HAP-1 (cell line): ENCODE measurements at regions not wholly inside any gene's neighbourhood (a gene's known extent, or its start where the extent isn't known, plus 50 kb on each side); places are given as distances from the start of the nearest gene placed in this dataset.

ENCODE experiments used
- DNase-seq, 2 experiments: peaks; one replicate each; pipeline ENCODE4 v3.0.0-alpha.2; 2016 to 2020; ENCODE audit warnings: low spot score in 2 of 2
- H3K27me3 ChIP-seq: fragments of 250-450 bp; sonication (Bioruptor Pico); 2 replicates; pipeline ENCODE4 v1.5.1; 2020; ENCODE audit warnings: low read depth, mild to moderate bottlenecking, moderate library complexity
- H3K36me3 ChIP-seq: fragments of 250-450 bp; sonication (Bioruptor Pico); replicated peaks from 2 replicates; pipeline ENCODE4 v1.5.1; 2020; ENCODE audit warnings: mild to moderate bottlenecking
- H3K4me1 ChIP-seq: fragments of 250-450 bp; sonication (Bioruptor Pico); 2 replicates; pipeline ENCODE4 v1.5.1; 2020; ENCODE audit warnings: mild to moderate bottlenecking
- H3K4me3 ChIP-seq: fragments of 250-450 bp; sonication (Bioruptor Pico); 2 replicates; pipeline ENCODE4 v1.5.1; 2020; ENCODE audit warnings: mild to moderate bottlenecking, moderate library complexity
- H3K9me3 ChIP-seq: fragments of 250-450 bp; sonication (Bioruptor Pico); 2 replicates; pipeline ENCODE4 v1.5.1; 2020; ENCODE audit warnings: mild to moderate bottlenecking, moderate library complexity
- in situ Hi-C: fragments of 300-500 bp; cut with MboI; formaldehyde crosslinking; loops from 3 replicates; pipeline ENCODE4 v1.14.3; 2020; ENCODE audit warnings: low sequenced_read_pairs, inconsistent platforms, mixed read lengths

DNA sequence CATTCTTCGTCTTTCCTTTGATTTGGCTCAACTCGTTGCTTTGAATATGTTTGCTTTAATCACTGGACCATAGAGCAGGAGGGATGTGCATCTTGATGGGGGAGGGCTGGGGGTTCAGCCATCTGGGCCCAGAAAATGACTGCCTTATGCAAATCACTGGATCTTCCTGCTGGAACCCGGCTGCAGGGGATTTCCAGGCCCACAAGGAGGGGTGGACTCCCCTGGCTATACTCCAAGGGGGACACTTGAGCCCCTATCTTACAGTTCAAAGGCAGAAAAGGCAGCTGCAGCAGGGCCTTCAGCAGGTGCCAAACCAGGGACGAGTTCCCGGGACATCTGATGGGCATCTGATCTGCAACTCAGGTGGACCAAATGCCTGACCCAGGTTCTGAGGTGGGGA is 122.5 kb downstream of the DICER1 start:
- H3K9me3 ChIP-seq, result no peaks in the 10 kb centered on the region; the same call in none of the 2 replicates
- DNase-seq, result no peak

DNA sequence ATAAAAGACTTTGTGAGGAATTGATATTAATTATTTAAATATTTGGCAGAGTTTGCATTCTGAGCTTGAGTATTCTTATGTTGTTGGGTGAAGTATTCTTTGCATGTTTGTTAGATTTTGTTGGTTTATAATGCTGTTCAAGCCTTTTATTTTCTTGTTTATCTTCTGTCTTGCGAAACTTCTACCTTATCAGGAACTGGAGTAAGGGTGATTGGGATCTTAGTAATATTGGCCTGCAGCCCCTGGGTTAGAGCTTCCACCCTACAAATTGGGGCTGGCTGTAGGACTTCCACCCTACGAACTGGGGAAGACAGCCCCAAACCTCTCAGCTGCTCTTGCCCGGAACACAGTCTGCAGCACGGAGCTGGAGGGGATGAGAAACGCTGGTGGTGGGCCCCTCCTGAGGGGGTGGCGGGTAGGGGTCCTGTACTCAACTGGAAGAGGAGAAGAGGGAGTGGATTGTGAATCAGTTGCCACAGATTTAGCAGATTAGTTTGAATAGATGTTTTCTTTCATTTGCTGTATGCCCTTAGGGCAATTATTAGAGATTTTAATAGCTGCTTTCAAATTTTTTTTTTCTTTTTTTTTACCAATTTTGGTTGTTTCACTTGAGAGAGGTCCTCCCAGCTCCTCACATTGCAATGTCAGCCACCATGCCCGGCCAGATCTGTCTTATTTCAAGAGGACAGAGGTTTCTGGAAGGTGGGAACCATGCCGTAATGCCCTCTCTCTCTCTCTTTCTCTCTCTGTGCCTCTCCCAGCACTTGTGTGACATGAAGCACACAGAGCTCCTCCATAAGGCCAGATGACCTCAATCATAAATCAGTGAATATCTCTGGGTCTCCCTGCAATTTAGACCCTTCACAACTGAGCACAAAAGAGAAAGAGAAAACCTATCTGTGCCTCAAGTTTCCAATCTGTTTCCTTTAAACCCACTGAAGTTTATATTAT is 123.4 kb downstream of the DICER1 start:
- Histone ChIP-seq H3K4me3 (no peak overlapping the region), H3K4me1 (no peaks in the 10 kb centered on the region)

More for the DNA sequence above, 122.5 kb downstream of the DICER1 start:
- Histone ChIP-seq H3K36me3 (no peaks in the 10 kb centered on the region), H3K4me1 (no peaks in the 10 kb centered on the region), H3K27me3 (no peaks in the 10 kb centered on the region), H3K4me3 (no peak overlapping the region)
- in situ Hi-C loops, result no loop called here

DNA sequence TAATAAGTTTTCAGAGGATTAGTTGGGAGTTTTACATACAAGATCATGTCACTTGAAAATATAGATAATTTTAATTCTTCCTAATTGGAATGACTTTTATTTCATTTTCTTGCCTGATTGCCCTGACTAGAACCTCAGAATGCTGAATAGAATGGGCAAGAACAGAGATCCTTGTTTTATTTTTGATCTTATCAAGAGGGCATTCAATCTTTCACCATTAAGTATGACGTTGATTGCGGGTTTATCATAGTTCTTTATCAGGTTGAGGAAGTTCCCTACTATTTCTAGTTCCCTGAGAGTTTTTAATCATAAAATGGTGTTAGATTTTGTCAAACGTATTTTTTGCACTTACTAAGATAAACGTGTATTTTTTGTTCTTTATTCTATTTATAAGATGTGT is 124.3 kb downstream of the DICER1 start:
- no peak for DNase-seq
- Histone ChIP-seq H3K27me3 (no peaks in the 10 kb centered on the region), H3K9me3 (no peaks in the 10 kb centered on the region; the same call in none of the 2 replicates), H3K4me1 (no peaks in the 10 kb centered on the region), H3K4me3 (no peak overlapping the region), H3K36me3 (no peaks in the 10 kb centered on the region)
- in situ Hi-C loops, result no loop called here

More for the DNA sequence above, 123.4 kb downstream of the DICER1 start:
- no peaks in the 10 kb centered on the region; the same call in none of the 2 replicates for H3K9me3 ChIP-seq
- in situ Hi-C loops, result no loop called here
- DNase-seq, result no peak
- H3K27me3 ChIP-seq, result no peaks in the 10 kb centered on the region
- no peaks in the 10 kb centered on the region for H3K36me3 ChIP-seq

DNA sequence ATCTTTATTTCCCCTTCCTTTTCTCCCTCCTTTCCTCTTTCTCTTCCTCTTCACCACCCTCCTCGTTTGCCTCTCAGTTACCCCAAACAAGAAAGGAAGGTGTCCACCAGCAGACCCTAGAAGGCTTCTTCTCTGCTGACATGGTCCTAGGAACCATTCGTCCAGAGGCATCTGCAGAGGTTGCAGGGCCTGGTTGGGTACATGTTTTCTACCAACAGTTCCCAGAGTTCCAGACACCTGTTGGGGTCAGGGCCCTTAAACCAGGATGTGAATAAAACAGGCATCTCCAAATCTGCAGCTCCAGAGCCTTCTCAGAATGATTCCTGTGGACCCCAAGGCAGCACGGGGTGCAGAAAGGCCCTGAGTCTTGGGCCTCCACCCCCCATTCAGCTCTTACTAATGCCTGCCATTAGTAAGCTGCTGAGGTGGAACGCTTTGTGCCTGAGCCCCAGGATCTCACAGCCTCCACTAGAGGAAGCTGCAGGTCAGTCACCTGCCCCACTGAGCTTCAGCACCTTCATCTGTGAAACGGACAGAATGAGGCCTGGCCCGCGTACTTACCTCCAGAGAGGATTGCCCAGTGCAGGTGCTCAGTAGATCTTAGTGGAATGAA is 130.4 kb downstream of the DICER1 start:
- no peaks in the 10 kb centered on the region for H3K4me1 ChIP-seq
- in situ Hi-C loops, result no loop called here
- no peaks in the 10 kb centered on the region for H3K9me3 ChIP-seq
- H3K36me3 ChIP-seq, result no peaks in the 10 kb centered on the region
- DNase-seq, result no peak
- no peaks in the 10 kb centered on the region for H3K27me3 ChIP-seq
- no peak overlapping the region for H3K4me3 ChIP-seq

DNA sequence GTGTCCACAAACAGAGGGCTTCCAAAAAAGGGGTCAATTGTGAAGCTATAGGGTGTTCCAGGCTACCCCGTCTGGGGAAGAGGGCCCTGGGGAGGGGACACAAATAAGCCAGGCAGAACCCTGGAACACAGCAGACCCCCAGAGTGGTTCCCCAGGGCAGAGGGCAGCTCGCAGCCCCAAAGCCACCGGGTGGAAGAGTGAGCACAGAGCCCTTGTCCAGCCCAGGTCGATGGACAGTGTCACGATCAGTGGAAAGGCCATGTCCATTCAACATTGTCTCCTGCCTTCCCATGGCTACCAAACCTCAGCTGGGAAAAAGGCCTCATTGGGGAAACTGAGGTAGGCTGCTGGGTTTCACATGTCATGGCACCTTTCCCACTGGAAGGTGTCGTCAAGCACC is 131.4 kb downstream of the DICER1 start:
- Histone ChIP-seq H3K27me3 (no peaks in the 10 kb centered on the region), H3K4me3 (no peak overlapping the region), H3K4me1 (no peaks in the 10 kb centered on the region), H3K9me3 (no peaks in the 10 kb centered on the region), H3K36me3 (no peaks in the 10 kb centered on the region)
- DNase-seq, result no peak
- in situ Hi-C loops, result no loop called here

DNA sequence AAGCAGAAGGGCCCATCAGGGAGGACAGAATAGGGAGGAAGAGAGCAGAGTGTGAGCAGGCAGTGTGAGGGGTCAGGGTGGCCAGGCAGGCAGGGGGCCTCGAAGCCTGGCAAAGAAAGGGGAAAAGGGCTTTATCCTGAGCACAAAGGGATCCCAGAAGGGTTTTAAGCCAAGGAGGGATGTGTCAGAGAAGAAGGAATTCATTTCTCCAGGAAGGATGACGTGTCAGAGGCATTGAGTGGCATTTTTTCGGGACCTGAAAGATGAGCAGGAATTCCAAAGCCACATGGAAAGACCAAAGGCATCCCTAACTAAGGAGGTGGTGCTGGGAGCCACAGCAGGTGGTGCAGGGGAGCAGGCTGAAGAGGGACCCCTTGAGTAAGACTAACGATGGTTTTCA is 132.1 kb downstream of the DICER1 start:
- H3K36me3 ChIP-seq, result no peaks in the 10 kb centered on the region
- no peak overlapping the region for H3K4me3 ChIP-seq
- no peaks in the 10 kb centered on the region for H3K27me3 ChIP-seq
- in situ Hi-C loops, result no loop called here
- no peak for DNase-seq
- no peaks in the 10 kb centered on the region for H3K9me3 ChIP-seq
- H3K4me1 ChIP-seq, result no peaks in the 10 kb centered on the region

DNA sequence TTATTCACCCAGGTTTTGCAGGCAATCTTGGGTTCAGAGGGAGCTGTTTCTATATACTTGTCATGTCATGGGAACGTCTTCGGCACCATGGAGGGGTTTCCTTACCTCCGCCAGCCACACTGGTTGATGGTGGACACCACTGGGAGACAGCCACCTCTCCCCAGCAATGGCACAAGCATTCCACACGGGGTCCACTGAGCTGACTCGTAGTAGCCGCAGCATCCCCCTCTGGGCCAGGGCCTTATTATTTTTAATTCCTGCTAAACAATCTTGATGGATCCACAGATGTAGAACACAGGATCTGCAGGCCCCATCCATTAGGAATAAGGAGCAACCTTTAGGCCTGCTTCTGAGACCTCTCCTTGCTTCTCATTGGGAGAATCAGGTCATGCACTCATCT is 132.9 kb downstream of the DICER1 start:
- in situ Hi-C loops, result no loop called here
- Histone ChIP-seq H3K36me3 (no peaks in the 10 kb centered on the region), H3K27me3 (no peaks in the 10 kb centered on the region), H3K4me1 (no peaks in the 10 kb centered on the region), H3K4me3 (no peak overlapping the region), H3K9me3 (no peaks in the 10 kb centered on the region)
- DNase-seq, result no peak

DNA sequence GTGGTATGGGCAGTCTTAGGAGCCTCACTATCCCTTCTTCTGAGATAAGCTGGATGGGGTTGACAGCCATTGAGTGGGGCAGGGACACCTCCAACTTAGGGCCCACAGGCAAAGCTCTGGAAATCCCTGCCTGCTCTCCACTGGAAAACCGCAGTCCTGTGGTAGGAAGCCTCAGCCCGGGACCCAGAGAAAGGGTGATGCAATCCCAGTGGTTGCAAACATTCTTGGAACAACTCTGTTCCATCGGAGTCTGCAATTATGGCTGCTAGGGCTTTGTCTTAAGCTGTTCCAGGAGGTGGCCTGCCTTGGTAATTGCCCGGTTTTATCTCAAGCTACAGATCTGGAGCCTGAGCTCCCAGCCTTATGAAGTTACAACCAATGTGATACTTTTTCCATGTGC is 133.4 kb downstream of the DICER1 start:
- Histone ChIP-seq H3K9me3 (no peaks in the 10 kb centered on the region), H3K27me3 (no peaks in the 10 kb centered on the region), H3K4me1 (no peaks in the 10 kb centered on the region), H3K4me3 (no peak overlapping the region), H3K36me3 (no peaks in the 10 kb centered on the region)
- DNase-seq, result no peak
- in situ Hi-C loops, result no loop called here

DNA sequence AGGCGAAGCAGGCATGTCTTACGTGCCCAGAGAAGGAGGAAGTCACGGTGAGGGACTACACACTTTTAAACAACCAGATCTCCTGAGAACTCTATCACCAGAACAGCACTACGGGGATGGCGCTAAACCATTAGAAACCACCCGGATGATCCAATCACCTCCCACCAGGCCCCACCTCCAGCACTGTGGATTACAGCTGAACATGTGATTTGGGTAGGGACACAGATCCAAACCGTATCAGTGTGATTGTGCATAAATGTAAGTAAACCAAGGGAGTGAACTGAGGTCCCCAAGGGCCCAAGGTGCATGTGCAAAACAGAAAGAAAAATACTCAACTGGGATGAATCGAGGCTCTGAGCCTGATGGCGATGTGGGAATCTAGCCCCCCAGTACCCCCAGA is 134.2 kb downstream of the DICER1 start:
- no peaks in the 10 kb centered on the region for H3K27me3 ChIP-seq
- no peaks in the 10 kb centered on the region for H3K9me3 ChIP-seq
- no peak overlapping the region for H3K4me3 ChIP-seq
- in situ Hi-C loops, result no loop called here
- DNase-seq, result no peak
- no peaks in the 10 kb centered on the region for H3K36me3 ChIP-seq
- no peaks in the 10 kb centered on the region for H3K4me1 ChIP-seq

DNA sequence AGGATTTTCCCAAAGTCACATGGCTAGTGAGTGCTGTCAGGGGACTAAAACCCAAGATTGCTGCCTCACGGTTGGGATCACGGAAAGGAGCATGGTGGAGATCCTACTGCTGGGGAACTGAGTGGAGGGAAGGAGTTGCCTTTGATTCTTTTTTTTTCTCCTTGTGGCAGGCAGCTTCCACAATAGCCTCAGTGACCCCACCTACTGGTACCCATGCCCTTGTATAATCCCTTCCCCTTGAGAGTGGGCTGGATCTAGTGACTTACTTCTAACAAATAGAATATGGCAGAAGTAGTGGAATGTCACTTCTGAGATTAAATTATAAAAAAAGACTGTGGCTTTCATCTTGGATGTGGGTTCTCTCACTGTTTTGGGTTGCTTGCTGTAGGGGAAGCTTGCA is 135.7 kb downstream of the DICER1 start:
- Histone ChIP-seq H3K36me3 (no peaks in the 10 kb centered on the region), H3K4me1 (no peaks in the 10 kb centered on the region), H3K9me3 (no peaks in the 10 kb centered on the region), H3K27me3 (no peaks in the 10 kb centered on the region), H3K4me3 (no peak overlapping the region)
- in situ Hi-C loops, result no loop called here
- DNase-seq, result no peak

DNA sequence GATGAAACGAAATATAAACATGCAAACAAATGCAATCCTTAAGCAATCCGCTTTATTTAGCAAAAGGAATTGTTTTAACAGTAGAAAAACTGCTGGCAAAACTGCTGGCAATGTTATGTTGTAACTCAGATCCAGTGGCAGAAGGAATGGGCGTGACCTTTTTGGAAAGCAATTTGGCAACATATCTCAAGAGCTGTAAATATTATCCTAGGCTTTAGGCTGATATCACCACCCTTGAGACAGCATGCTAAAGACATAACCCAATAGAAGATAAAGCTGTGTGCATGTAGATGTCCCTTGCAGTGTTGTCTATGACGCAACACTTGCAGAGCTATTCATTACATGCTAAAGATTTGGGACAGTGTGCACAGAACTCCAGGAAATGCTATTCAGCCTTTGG is 138.5 kb downstream of the DICER1 start:
- in situ Hi-C loops, result no loop called here
- Histone ChIP-seq H3K36me3 (no peaks in the 10 kb centered on the region), H3K9me3 (no peaks in the 10 kb centered on the region), H3K4me1 (no peaks in the 10 kb centered on the region), H3K4me3 (no peak overlapping the region), H3K27me3 (no peaks in the 10 kb centered on the region)
- no peak for DNase-seq

DNA sequence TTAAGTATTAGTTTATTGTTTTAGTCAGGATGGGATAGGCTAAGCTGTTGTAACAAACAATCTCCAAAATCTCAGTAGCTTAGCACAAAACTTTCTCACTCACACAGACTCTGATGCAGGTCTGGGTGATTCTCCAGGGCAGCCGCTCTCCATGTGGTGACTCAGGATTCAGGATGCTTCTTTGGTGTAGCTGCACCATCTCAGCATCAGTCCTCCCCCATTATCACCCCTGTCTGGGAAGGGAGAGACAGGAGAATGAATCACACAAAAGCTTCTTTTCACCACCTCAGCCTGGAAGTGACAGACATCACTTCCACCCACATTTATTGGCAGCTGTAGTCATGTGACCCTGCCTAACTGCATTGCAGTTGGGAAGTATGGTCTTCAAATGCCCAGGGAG is 142.3 kb downstream of the DICER1 start:
- Histone ChIP-seq H3K27me3 (no peaks in the 10 kb centered on the region; the same call in 1 of the 2 replicates), H3K4me1 (no peaks in the 10 kb centered on the region), H3K36me3 (no peaks in the 10 kb centered on the region), H3K4me3 (no peak overlapping the region), H3K9me3 (no peaks in the 10 kb centered on the region)
- no peak for DNase-seq
- in situ Hi-C loops, result no loop called here

DNA sequence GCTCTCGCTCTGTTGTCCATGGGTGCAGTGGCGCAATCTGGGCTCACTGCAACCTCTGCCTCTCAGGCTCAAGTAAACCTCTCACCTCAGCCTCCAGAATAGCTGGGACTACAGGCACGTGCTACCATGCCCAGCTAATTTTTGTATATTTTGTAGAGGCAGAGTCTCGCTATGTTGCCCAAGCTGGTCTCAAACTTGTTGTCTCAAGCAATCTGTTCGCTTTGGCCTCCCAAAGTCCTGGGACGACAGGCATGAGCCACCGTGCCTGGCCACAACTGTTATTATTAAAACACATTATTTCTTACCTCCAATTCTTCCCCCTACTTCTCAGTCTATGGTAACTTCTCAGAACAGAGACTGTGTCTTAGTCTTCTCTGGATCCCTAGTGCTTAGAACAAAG is 143.3 kb downstream of the DICER1 start:
- Histone ChIP-seq H3K36me3 (no peaks in the 10 kb centered on the region), H3K9me3 (no peaks in the 10 kb centered on the region), H3K4me3 (no peak overlapping the region), H3K27me3 (peaks cover 3% of the 10 kb centered on the region), H3K4me1 (no peaks in the 10 kb centered on the region)
- DNase-seq, result no peak
- in situ Hi-C loops, result no loop called here

DNA sequence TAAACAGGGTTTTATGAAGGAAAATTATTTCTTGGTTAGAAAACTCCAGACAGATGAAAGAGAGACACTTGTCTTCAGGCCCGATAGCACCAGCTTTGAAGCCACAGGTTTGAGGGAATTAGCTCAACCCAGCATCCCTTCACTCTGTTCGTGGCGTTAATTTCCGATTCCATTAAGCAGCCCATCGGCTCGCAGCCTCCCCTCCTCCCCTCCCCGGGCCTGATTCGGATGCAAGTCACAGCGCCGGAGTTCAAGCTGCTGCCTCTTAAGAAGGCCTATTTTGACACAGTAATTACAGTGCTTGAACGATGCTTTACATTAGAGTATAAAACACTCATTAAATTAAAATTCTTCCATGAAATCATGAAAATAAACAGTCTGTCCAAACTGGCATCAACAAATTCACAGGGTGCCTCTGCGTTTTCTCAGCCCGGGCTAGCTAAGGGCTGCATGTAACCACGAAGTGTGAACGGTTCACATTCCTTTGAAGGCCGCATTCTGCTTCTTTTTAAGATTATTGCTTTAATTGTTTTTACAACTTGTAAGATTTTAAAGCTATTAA is 145.8 kb downstream of the DICER1 start:
- H3K9me3 ChIP-seq, result no peaks in the 10 kb centered on the region

More for the DNA sequence above, 145.8 kb downstream of the DICER1 start:
- Histone ChIP-seq H3K27me3 (peaks cover 11% of the 10 kb centered on the region), H3K4me3 (no peak overlapping the region), H3K36me3 (no peaks in the 10 kb centered on the region), H3K4me1 (no peaks in the 10 kb centered on the region)
- in situ Hi-C loops, result no loop called here
- no peak for DNase-seq
